SK-N-MC (cell line): ENCODE measurements at regions not wholly inside any gene's neighbourhood (a gene's known extent, or its start where the extent isn't known, plus 50 kb on each side); places are given as distances from the start of the nearest gene placed in this dataset.

Experiments used
- EZH2 ChIP-seq: fragments of 200-600 bp; sonication (generic); IDR thresholded peaks from one replicate; pipeline ENCODE4 v1.6.1; 2017; ENCODE audit warnings: antibody characterized with exemption
- POLR2AphosphoS5 ChIP-seq: IDR thresholded peaks from 2 replicates; pipeline ENCODE4 v1.6.1; 2012; ENCODE audit warnings: mild to moderate bottlenecking, low read depth, low read length, borderline replicate concordance

DNA sequence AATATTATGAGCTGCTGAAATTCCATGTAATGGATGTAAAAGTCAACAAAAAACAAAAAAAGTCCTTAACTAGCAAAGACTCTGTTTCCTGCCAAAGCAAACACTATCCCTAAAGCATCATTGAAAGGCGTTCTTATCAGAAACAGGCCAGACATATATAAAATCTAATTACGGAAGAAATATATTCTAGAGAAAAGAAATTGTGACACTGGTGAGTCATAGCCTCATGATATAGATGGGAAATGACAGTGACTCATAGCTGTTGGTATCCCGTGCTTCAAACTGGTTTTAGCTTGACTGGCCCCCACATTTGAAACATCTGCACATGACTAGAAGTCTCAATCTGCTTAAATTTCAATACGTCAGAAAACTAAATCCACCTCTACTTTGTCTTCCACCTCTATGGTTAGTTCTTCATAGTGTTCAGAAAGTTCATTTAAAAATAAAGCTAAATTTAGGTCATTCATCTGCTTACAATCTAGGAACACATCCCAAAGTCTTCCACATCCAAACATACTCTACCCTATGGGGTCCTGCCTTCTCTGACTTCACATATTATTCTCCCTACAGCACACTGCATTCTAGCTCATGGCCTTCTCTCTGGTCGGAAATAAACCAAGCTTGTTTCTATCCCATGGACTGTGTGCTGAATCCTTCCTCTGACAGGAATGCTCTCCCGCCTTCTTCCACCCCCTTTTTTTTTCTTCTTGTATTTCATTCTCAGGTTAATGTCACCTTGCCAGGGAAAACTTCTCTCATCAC, 456.3 kb upstream of the ARRDC4 start:
- TF ChIP-seq POLR2AphosphoS5 (no peak), EZH2 (no peak)
